Activated CD4-positive, alpha-beta T cell treated with anti-CD3 and anti-CD28 coated beads, Interleukin-2, amount 50 U/mL, for 24 hours (primary cell): ENCODE measurements at regions not wholly inside any gene's neighbourhood (a gene's known extent, or its start where the extent isn't known, plus 50 kb on each side); places are given as distances from the start of the nearest gene placed in this dataset.
"Not testable (repeated sequence)": the region's sequence is repeated elsewhere in the genome, so short reads cannot be mapped to it uniquely, and the experiment has no call there.

Experiments
- DNase-seq, 2 donors: peaks; one replicate each; pipeline ENCODE4 v3.0.0-alpha.2; 2020; ENCODE audit warnings: low read depth in 1 of 2, low spot score in 1 of 2

GRCh38 chr5:118491351-118491750 lies 497.0 kb downstream of the DTWD2 start:
- no peak for DNase-seq

GRCh38 chr5:118486647-118487225 lies 501.6 kb downstream of the DTWD2 start:
- DNase-seq: no peak

- DNase-seq: no peak
Observed at GRCh38 chr5:118479285-118479684, 509.1 kb downstream of the DTWD2 start.

- no peak for DNase-seq
Observed at GRCh38 chr5:118478852-118479251, 509.5 kb downstream of the DTWD2 start.

- DNase-seq: no peak
Observed at GRCh38 chr5:118468085-118468484, 520.3 kb downstream of the DTWD2 start.

- DNase-seq: no peak
Observed at GRCh38 chr5:118467103-118467502, 521.2 kb downstream of the DTWD2 start.

GRCh38 chr5:118466418-118466817 lies 521.9 kb downstream of the DTWD2 start:
- no peak for DNase-seq

- DNase-seq: not testable (repeated sequence)
Observed at GRCh38 chr5:118462276-118462675, 526.1 kb downstream of the DTWD2 start.

- DNase-seq: no peak
Observed at GRCh38 chr5:118461436-118461835, 526.9 kb downstream of the DTWD2 start.

- no peak for DNase-seq
Observed at GRCh38 chr5:118459490-118459889, 528.9 kb downstream of the DTWD2 start.

GRCh38 chr5:118456085-118456484 lies 532.3 kb downstream of the DTWD2 start:
- no peak for DNase-seq

- DNase-seq: no peak
Observed at GRCh38 chr5:118451697-118452247, 536.6 kb downstream of the DTWD2 start.

- DNase-seq: no peak
Observed at GRCh38 chr5:118450554-118451332, 537.6 kb downstream of the DTWD2 start.

GRCh38 chr5:118447350-118447749 lies 541.0 kb downstream of the DTWD2 start:
- DNase-seq: no peak

GRCh38 chr5:118441956-118442355 lies 546.4 kb downstream of the DTWD2 start:
- no peak for DNase-seq

- DNase-seq: no peak
Observed at GRCh38 chr5:118441034-118441433, 547.3 kb downstream of the DTWD2 start.

GRCh38 chr5:118440496-118440895 lies 547.9 kb downstream of the DTWD2 start:
- no peak for DNase-seq

GRCh38 chr5:118439831-118440230 lies 548.5 kb downstream of the DTWD2 start:
- no peak for DNase-seq

- no peak for DNase-seq
Observed at GRCh38 chr5:118435131-118435530, 553.2 kb downstream of the DTWD2 start.

GRCh38 chr5:118434522-118434921 lies 553.8 kb downstream of the DTWD2 start:
- DNase-seq: no peak

GRCh38 chr5:118430076-118430475 lies 558.3 kb downstream of the DTWD2 start:
- no peak for DNase-seq

GRCh38 chr5:118407958-118408357 lies 580.4 kb downstream of the DTWD2 start:
- DNase-seq: no peak

GRCh38 chr5:118405650-118406061 lies 582.7 kb downstream of the DTWD2 start:
- no peak for DNase-seq
